ENCODE measurements at regions not wholly inside any gene's neighbourhood (a gene's known extent, or its start where the extent isn't known, plus 50 kb on each side); places are given as distances from the start of the nearest gene placed in this dataset.

- no peak for DNase-seq (ENCODE audit: low read depth in 2 of 2)
These were observed 66.4 kb upstream of the DAB2 start for GRCh38 chr5:39491210-39491609.

DNA sequence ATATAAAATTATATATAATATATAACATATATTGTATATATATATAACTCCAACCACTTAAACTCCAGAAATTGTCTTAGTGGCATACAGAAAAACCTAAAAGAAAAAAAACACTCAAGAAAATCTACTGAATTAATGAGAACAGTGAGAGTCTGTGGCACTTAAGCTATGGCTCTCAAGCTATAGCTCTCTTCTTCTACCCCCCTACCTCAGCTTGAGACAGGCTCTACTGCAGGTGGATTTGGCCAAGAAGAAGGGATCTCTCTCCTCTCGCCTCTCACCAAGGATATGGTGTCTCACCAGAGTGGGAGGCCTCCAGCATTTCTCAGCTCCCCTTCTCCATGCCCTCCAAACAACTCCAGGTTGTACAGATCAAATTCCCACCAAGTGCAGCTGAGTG, 64.5 kb upstream of the DAB2 start:
- DNase-seq (ENCODE audit: low read depth in 2 of 2): no peak

DNA sequence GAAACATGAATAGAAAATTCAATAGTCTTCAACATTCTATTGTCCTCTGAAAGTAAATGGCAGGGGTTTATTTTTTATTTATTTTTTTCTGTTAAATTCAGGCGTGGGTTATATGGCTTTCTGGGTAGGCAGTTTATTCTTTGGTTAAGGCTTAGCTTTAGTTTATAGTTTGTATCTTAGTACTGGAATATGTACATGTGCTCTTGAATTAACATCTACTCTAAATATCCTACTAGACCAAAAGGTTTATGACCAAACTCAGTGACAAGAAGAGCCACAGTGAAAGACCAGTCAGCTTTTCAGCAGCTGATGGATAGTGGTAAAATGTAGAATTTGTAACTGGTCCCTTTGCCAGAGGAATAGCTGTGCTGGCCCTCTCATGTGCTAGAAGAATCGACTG, 62.0 kb upstream of the DAB2 start:
- no peak for DNase-seq (ENCODE audit: low read depth in 2 of 2)

GRCh38 chr5:39486361-39486760, 61.6 kb upstream of the DAB2 start:
- no peak for DNase-seq (ENCODE audit: low read depth in 2 of 2)

GRCh38 chr5:39485079-39485478, 60.3 kb upstream of the DAB2 start:
- peak in 1 of 2 donors; percentile 49 for DNase-seq (ENCODE audit: low read depth in 2 of 2)

DNA sequence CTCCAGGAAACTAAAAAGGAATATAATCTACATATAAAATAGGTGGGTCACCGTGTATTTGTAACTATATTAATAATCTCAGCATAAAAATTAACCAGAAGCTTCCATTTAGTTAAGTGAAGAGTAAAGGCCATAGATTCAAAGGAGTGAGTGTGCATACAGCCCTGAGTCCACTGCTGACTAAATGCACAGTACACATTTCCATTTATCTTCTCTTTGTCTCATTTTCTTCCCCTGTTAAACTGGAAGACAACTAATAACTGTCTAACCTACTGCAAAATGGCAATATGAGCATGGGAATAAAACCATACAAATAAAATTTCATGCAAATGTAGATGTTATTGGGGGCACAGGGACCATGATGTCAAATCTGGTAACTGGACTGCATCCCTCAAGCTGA, 59.9 kb upstream of the DAB2 start:
- DNase-seq (ENCODE audit: low read depth in 2 of 2): no peak

DNA sequence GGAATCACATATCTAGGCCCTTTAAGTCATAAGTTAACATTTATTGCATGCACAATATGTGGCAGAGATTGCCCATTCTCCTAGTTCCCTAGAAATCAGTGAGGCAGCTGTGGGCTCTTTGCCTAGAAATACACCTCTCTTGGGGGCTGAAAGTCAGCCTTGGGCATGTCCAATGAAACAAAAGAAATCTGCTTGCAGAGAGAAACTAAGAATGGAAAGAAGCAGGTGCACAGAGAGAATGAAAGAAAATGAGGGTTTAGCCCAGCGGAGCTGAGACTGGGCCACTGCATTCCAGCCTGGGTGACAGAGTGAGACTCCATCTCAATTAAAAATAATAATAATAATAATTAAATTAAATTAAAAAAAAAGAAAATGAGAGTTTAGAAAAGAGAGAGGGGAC, 57.3 kb upstream of the DAB2 start:
- DNase-seq (ENCODE audit: low read depth in 2 of 2): no peak

DNA sequence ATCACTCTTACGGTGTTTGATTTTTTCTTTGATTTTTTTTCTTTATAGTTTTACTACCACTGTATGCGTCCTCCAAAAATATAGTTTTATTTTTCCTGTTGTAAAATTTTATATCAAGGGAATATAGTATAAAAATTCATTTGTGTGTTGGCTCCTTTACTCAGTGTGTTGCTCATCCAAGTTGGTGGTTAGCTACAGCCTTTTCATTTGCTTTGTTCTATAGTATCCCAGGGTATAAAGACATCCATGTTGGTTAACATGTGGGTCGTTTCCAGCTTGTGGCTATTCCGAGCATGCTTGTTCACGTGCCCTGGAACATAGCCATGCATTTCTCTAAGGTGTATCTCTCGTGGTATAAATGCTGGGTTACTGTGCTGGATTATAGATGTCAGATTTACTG, 54.8 kb upstream of the DAB2 start:
- no peak for DNase-seq (ENCODE audit: low read depth in 2 of 2)

DNA sequence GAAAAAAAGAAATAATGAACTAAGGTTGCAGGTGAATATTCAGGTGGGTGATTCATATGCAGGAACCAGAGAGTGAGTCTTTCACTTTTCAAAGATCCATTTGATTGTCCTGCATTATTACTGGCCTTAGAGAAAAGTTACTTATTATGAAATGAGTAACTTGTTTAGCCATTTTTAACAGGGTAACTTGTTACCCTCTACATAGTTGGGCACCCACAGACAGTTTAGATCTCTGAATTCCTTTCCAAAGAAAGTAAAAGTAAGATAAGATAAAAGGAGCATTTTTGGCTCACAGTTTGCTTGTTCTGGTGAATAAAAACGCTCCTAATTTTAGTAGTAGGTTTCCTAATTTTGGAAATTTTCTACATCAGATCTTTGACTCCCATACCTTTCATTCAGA, 54.1 kb upstream of the DAB2 start:
- no peak for DNase-seq (ENCODE audit: low read depth in 2 of 2)

DNA sequence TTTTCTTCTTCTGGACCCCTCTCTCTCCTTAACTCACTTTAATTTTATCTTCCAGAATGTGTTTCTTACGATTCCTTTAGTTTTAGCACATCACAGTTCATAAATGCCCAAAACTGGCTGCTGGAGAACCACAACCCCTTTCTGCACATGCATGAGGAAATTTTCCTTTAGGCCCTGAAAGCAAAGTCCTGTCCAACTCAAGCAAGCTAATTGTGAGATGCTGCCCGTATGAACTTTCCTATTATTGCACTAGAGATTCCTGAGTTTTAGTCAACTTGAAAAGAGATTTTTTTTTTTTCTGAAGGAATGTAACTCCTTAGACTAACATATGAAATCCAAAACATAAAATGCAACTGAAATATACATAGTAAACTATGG, 52.1 kb upstream of the DAB2 start:
- no peak for DNase-seq (ENCODE audit: low read depth in 2 of 2)

- DNase-seq (ENCODE audit: low read depth in 2 of 2): peak; percentile 71 to 81
These were observed 51.4 kb upstream of the DAB2 start for GRCh38 chr5:39475881-39476842.

DNA sequence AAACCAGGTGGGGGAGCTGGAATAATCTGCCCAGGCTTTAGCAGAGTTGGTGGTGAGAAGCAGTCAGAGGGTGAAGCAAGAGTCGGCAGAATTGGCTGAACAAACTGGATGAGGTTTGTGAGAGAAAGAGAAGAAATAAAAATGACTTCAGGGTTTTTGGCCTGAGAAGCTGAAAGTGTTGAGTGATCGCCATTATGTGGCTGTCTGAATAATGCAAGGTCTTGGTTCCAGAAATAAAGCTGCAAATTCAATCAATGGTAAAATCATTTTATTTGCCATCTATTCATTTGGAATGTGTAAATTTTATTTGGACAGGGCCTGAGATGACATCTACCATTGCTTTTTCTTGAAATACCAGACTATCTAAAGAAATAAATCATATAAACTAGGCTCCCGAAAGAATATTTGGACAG, 50.4 kb upstream of the DAB2 start:
- no peak for DNase-seq (ENCODE audit: low read depth in 2 of 2)
